22Rv1 (cell line): ENCODE measurements at regions not wholly inside any gene's neighbourhood (a gene's known extent, or its start where the extent isn't known, plus 50 kb on each side); places are given as distances from the start of the nearest gene placed in this dataset.

Experiments used
- H3K27ac ChIP-seq: fragments of 450-650 bp; 2 replicates; pipeline ENCODE4 v1.5.1; 2017
- ZFX ChIP-seq: fragments of 450-650 bp; IDR thresholded peaks from 2 replicates; pipeline ENCODE4 v1.6.1; 2017; ENCODE audit warnings: antibody characterized with exemption, borderline replicate concordance
- TF ChIP-seq, protein P1 (sequence below): fragments of 450-650 bp; IDR thresholded peaks from 2 replicates; pipeline ENCODE4 v1.5.1; 2017; ENCODE audit warnings: mild to moderate bottlenecking

- peak overlapping the region; percentile 91; the same call in 1 of the 2 replicates for H3K27ac ChIP-seq
- TF ChIP-seq ZFX: no peak
- TF ChIP-seq, protein P1, sequence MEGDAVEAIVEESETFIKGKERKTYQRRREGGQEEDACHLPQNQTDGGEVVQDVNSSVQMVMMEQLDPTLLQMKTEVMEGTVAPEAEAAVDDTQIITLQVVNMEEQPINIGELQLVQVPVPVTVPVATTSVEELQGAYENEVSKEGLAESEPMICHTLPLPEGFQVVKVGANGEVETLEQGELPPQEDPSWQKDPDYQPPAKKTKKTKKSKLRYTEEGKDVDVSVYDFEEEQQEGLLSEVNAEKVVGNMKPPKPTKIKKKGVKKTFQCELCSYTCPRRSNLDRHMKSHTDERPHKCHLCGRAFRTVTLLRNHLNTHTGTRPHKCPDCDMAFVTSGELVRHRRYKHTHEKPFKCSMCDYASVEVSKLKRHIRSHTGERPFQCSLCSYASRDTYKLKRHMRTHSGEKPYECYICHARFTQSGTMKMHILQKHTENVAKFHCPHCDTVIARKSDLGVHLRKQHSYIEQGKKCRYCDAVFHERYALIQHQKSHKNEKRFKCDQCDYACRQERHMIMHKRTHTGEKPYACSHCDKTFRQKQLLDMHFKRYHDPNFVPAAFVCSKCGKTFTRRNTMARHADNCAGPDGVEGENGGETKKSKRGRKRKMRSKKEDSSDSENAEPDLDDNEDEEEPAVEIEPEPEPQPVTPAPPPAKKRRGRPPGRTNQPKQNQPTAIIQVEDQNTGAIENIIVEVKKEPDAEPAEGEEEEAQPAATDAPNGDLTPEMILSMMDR: no peak
Measured at GRCh38 chr3:148599481-148599880, 98.2 kb upstream of the AGTR1 start.

- TF ChIP-seq, protein P1: no peak
- no peak for TF ChIP-seq ZFX
- peak overlapping the region; percentile 91 for H3K27ac ChIP-seq
Measured at GRCh38 chr3:148600440-148600839, 97.3 kb upstream of the AGTR1 start.

DNA sequence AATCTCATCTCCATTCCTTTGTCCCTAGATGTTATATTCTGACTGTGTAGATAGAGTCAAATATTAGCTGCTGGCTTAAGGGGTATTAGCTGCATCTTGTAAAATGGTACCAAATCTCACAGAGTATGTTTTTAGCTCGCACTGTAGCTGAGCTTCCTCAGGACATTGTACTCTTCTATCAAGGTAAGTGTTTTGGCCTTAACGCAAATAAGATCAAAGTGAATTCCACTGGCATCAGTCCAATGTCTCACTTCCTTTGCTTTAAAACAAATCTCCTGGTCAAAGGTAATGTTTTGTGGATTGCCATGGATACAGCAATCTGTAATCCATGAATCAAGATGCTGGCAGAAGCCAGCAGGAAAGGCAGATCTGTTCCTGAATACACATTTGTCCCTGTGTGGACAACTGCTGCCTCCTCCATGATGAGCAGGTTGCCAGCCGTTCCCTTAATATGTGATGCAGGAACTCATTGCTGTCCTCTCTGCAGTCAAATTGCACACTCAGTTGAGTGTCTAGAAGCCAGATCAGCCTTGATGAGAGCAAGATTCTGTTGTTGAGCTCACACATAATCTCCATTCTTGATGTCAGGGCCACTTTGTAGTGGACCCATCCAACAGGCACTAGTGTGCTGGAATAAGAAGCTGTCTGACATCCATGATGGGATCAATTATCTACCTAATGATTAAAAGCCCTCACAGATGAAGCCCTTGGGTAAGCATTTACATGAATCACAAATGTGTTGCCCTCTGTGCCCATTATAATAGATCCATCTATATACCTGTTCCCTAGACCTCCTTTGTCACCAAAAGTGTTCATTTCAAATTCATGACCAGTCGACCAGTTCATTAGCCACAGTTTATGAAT is 96.6 kb upstream of the AGTR1 start:
- TF ChIP-seq, protein P1: no peak
- no peak for TF ChIP-seq ZFX

GRCh38 chr3:148601766-148602685 is 95.7 kb upstream of the AGTR1 start:
- TF ChIP-seq ZFX: no peak
- TF ChIP-seq, protein P1: no peak
- peak overlapping the region; percentile 91 for H3K27ac ChIP-seq

More for the DNA sequence above, 96.6 kb upstream of the AGTR1 start:
- H3K27ac ChIP-seq: peak overlapping the region; percentile 91

DNA sequence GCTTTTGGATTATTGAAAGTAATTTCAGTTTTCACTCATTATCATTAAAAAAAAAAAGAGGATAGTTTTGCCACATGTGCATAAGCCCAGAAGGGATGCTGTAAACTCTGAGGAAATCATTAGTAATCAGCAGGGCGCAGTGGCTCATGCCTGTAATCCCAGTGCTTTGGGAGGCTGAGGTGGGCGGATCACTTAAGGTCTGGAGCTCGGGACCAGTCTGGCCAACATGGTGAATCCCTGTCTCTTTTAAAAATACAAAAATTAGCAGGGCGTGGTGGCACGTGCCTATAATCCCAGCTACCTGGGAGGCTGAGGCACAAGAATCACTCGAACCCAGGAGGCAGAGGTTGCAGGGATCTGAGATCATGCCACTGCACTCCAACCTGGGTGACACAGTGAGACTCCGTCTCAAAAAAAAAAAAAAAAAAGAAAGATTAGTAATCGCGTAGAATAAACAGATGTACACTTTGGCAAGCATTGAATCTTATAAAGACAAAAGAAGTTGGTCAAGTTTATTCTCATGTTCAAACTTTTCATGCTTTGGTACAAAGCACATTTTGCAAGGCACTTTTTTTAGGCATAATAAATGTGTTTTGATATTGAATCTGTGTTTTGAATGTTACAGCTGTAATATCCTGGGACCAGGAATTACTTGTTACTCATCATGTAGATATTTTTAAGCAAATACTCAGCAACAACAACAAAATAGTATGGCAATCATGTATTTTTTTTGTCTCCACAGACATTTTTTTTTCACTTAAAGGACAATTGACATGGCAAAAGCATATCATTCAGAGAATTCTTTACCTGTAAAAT is 93.2 kb upstream of the AGTR1 start:
- TF ChIP-seq, protein P1: no peak
- no peak for TF ChIP-seq ZFX
- peak overlapping the region; percentile 91 for H3K27ac ChIP-seq

DNA sequence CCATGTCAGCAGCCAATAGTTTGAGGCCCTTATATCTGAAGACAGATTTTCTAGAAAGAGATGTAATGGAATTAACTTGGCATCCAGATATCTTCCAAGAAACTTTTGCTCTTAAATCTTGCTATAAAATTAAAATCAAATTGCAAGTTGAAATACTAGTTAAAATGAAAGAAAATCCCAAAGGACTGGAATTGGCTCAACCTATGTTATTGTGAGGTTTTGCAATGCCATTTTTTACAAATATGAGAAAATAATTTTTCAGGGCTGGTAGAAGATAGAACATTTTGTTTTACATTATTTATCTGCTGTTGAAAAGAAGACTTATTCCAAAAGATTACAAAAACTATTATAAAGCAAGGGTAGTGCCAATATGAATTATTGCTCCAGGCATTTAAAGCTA is 92.2 kb upstream of the AGTR1 start:
- TF ChIP-seq, protein P1: no peak
- no peak for TF ChIP-seq ZFX
- peak overlapping the region; percentile 91; the same call in 1 of the 2 replicates for H3K27ac ChIP-seq
